ENCODE measurements at regions not wholly inside any gene's neighbourhood (a gene's known extent, or its start where the extent isn't known, plus 50 kb on each side); places are given as distances from the start of the nearest gene placed in this dataset.

- no peaks in the 10 kb centered on the region for H3K4me1 ChIP-seq (ENCODE audit: control insufficient read depth in 4 of 4, insufficient read depth in 4 of 4, low read length in 3 of 4)
- no peak overlapping the region for H3K4me3 ChIP-seq (ENCODE audit: low read depth in 1 of 3, low read length in 3 of 3)
- no peak for DNase-seq (ENCODE audit: low spot score)
- no peaks in the 10 kb centered on the region for H3K9me3 ChIP-seq (ENCODE audit: control insufficient read depth in 4 of 4, low read length in 3 of 4)
- no peaks in the 10 kb centered on the region for H3K27me3 ChIP-seq (ENCODE audit: control insufficient read depth in 4 of 4, insufficient read depth in 4 of 4, low read length in 3 of 4)
- WGBS, result 71% methylated on average over 1 of the region's 1 CpG
- no peak overlapping the region for H3K27ac ChIP-seq (ENCODE audit: low read depth in 1 of 2, low read length in 2 of 2)
- TF ChIP-seq SP1 (IDR thresholded peaks at IDR 0.05) (no peak), ZBTB33 (IDR thresholded peaks at IDR 0.05) (no peak), HNF4G (IDR thresholded peaks at IDR 0.05) (no peak), ATF3 (IDR thresholded peaks at IDR 0.05) (no peak), RAD21 (IDR thresholded peaks at IDR 0.05) (no peak), JUND (IDR thresholded peaks at IDR 0.05) (no peak), REST (IDR thresholded peaks at IDR 0.05) (no peak), RXRA (IDR thresholded peaks at IDR 0.05) (no peak), MAX (IDR thresholded peaks at IDR 0.05) (no peak)
- no peaks in the 10 kb centered on the region for H3K36me3 ChIP-seq (ENCODE audit: control insufficient read depth in 4 of 4, insufficient read depth in 3 of 4, low read depth in 1 of 4, low read length in 3 of 4)
- H3K9ac ChIP-seq (ENCODE audit: low read depth in 1 of 2, low read length in 2 of 2), result no peak overlapping the region
These were observed 1035.4 kb upstream of the SEMA6D start for GRCh38 chr15:46681901-46682300.

GRCh38 chr15:46682969-46683791 lies 1034.1 kb upstream of the SEMA6D start:
- Histone ChIP-seq H3K9ac (ENCODE audit: low read depth in 1 of 2, low read length in 2 of 2) (no peak overlapping the region), H3K27me3 (ENCODE audit: control insufficient read depth in 4 of 4, insufficient read depth in 4 of 4, low read length in 3 of 4) (no peaks in the 10 kb centered on the region), H3K4me3 (ENCODE audit: low read depth in 1 of 3, low read length in 3 of 3) (no peak overlapping the region), H3K9me3 (ENCODE audit: control insufficient read depth in 4 of 4, low read length in 3 of 4) (no peaks in the 10 kb centered on the region), H3K27ac (ENCODE audit: low read depth in 1 of 2, low read length in 2 of 2) (no peak overlapping the region), H3K36me3 (ENCODE audit: control insufficient read depth in 4 of 4, insufficient read depth in 3 of 4, low read depth in 1 of 4, low read length in 3 of 4) (no peaks in the 10 kb centered on the region), H3K4me1 (ENCODE audit: control insufficient read depth in 4 of 4, insufficient read depth in 4 of 4, low read length in 3 of 4) (no peaks in the 10 kb centered on the region)
- DNase-seq (ENCODE audit: low spot score), result no peak
- TF ChIP-seq MAX (IDR thresholded peaks at IDR 0.05) (no peak), ZBTB33 (IDR thresholded peaks at IDR 0.05) (no peak), NR2F2 (IDR thresholded peaks at IDR 0.05) (no peak), FOXA2 (IDR thresholded peaks at IDR 0.05) (no peak), EGR1 (IDR thresholded peaks at IDR 0.05; ENCODE audit: low read depth in 2 of 2) (no peak), ATF3 (IDR thresholded peaks at IDR 0.05) (no peak), RXRA (IDR thresholded peaks at IDR 0.05) (no peak), RAD21 (IDR thresholded peaks at IDR 0.05) (no peak), SP1 (IDR thresholded peaks at IDR 0.05) (no peak)
- 83% methylated on average over 5 of the region's 5 CpGs for WGBS
